ENCODE measurements at regions not wholly inside any gene's neighbourhood (a gene's known extent, or its start where the extent isn't known, plus 50 kb on each side); places are given as distances from the start of the nearest gene placed in this dataset.
"Not testable (repeated sequence)": the region's sequence is repeated elsewhere in the genome, so short reads cannot be mapped to it uniquely, and the experiment has no call there.

- no peak for DNase-seq
These were observed 64.0 kb downstream of the GPRASP3 start for GRCh38 chrX:102784550-102784949.

DNA sequence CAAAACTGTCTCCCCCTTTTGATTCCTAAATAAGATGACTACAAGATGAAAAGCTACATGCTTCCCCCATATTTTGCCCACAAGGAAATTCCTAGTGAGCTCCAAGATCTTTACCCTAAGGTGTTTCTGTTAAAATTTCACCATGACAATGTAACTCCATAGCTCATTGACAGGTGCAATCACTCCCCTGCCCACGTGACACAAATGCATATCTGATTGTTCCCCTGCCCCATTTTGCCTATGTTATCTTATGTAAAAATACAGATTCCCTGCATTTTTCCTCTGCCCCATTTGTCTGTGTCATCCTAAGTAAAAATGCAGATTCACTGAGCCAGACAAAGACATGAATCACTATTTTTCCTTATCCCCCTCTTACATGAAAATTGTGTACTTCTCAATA lies 66.7 kb downstream of the GPRASP3 start:
- no peak for DNase-seq

DNA sequence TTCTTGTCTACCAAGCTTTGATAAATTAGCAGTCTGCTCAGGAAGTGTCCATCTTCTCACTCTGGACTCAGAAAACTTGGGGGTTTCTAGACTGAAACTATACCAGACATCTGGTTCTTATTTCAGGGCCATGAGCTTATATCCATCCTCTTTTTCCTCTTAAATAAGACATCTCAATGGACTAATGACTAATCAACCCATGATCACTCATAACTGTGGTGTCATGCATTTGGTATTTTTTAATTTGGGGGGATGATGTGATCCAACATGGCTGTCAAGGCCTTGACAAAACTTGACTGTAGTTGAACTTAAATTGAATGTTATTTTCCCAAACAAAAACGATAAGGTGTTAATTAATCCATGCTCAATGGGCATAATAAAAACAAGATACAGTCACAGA lies 87.8 kb downstream of the GPRASP3 start:
- no peak for DNase-seq

DNA sequence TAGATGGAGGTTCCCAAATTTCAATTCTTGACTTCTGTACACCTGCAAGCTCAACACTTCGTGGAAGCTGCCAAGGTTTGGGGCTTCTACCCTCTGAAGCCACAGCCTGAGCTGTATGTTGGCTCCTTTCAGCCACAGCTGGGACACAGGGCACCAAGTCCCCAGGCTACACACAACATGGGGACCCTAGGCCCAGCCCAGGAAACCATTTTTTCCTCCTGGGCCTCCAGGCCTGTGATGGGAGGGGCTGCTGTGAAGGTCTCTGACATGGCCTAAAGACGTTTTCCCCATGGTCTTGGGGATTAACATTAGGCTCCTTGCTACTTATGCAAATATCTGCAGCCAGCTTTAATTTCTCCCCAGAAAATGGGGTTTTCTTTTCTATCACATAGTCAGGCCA lies 97.7 kb downstream of the GPRASP3 start:
- not testable (repeated sequence) for DNase-seq

- DNase-seq: peak; percentile 1
These were observed 104.4 kb upstream of the RAB40AL start for GRCh38 chrX:102832661-102833060.

DNA sequence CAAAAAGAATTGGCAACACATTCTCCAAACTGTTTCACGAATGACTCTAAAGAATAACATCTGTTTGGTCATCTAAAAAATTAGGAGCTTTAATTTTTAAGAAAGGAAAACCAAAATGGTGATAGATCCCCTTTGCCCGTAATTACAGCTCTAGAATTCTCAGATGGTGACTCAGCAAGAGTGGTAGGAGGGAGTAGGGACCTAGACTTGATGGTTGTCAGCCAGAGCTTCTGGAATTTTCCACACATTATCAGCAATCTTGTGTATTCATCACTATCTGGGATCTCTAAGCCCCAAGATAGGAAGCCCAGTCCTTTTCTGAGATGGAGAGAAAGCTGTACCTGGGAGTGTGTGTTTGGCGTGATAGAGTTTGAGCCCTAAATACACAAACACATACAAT lies 103.9 kb upstream of the RAB40AL start:
- DNase-seq: no peak

GRCh38 chrX:102835504-102836146 lies 101.4 kb upstream of the RAB40AL start:
- DNase-seq: peak; percentile 30

DNA sequence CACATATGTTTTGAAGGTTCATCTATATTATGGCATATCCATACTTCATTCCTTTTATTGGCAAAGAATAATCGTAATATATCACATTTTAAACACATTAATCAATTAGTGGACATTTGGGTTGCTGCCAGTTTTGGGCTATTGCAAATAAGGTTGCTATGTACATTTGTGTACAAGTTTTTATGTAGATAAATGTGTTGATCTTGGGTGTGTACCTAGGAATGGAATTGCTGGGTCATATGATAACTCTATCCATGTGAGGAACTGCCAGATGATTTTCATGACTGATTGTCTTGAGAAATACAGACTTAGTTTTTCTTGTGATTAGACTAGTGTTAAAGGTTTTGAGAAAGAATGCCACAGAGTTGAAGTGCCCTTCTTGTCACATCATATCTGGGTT lies 99.2 kb upstream of the RAB40AL start:
- DNase-seq: no peak

- DNase-seq: no peak
These were observed 96.0 kb upstream of the RAB40AL start for GRCh38 chrX:102840871-102841705.

- DNase-seq: no peak
These were observed 95.4 kb upstream of the RAB40AL start for GRCh38 chrX:102841706-102842003.

DNA sequence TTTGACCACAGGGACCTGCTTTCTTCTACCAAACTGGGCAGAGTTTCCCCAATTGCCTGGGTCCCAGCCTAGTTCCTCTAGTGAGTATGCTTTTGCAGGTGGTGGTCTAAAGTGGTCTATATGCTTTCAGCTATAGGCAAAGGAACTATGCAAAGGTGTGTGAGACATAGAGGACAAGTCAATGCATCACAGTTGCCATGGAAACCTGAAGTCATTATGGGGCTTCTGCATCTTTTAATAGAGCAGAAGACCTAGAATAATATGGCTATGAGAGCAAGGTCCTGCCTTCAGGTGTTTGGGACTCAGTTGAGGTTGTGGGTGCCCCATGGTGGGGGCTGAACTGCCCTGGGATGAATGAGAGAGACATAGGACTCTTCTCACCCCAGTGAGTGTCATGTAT lies 92.1 kb upstream of the RAB40AL start:
- DNase-seq: no peak

- DNase-seq: no peak
These were observed 90.4 kb upstream of the RAB40AL start for GRCh38 chrX:102846544-102847236.

- no peak for DNase-seq
These were observed 89.7 kb upstream of the RAB40AL start for GRCh38 chrX:102847362-102847761.

DNA sequence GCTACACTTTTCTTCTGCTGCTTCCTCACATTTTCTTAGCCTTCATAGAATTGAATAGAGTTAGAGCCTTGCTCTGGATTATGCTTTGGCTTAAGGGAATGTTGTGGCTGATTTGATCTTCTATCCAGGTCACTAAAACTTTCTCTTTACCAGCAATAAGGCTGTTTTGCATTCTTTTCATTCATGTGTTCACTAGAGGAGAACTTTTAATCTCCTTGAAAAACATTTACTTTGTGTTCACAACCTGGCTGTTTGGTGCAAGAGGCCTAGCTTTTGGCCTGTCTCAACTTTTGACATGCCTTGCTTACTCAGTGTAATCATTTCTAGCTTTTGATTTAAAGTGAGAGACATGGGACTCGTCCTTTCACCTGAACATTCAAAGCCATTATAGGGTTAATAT lies 87.7 kb upstream of the RAB40AL start:
- no peak for DNase-seq

GRCh38 chrX:102858826-102859549 lies 78.1 kb upstream of the RAB40AL start:
- not testable (repeated sequence) for DNase-seq

GRCh38 chrX:102859550-102859871 lies 77.6 kb upstream of the RAB40AL start:
- DNase-seq: no peak

DNA sequence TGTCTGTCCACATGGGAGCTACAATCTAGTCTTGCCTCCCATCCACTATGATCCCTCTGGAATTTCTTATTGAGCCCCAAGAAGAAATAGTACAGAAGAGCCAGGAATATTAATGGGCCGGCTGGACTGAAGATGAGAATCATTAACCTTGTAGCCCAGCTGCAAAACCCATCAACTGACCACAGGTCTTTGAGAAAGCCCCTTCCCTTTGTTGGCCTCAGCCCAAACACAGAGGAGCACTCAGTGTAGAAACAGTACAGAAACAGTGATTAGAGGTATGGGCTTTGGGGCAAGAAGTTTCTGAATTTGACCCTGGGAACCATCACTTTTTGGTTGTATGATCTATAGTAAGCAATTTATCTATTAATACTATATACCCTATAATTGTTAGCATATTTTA lies 76.8 kb upstream of the RAB40AL start:
- no peak for DNase-seq

DNA sequence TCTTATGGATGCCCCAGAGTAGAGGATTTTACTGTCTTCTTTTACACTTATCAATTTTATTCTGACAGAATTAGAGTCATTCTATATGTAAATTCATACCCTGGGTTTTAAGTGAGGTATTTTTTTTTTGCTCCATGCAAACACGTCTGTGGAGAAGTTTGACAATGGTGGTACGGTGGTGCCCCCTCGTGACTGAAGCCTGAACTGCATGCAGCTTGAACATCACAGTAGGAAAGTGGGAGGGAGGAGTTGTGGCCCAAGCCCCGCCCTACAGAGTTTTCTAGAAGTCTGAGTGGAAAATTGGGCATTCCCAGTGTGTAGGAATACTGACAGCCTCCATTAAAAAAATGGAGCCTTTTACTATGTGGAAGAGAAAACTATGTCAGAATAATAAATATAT lies 73.3 kb upstream of the RAB40AL start:
- DNase-seq: peak; percentile 92

DNA sequence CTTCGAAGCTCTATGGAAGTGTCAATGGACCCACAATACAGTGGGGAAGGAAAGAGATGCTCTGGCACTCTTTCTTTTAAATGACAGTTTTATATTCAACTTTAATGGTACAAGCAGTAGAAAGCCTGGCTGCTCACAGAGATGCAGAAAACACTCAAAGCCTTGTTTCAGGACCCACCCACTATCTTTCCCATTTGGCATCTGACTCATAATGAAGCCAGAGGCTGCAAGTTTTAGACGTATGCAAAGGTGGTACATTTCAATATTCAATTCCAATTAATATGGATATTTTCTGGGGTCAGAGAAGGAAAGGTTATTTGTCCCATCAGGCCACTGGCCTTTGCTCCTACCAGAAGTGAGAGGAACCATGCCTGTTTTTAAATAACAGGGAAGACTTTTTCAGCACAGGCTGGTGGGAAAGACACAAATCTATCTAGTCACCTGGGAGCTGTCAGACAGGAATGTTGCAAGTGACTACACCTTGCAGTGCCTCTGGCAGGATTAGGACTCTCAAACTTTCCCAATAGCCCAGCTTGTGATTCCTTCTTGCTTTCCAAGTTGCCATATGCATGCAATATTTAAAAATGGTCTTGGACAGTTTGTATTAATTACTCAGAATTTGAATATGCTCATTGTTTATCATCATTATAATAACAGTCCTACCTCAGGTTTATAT lies 70.0 kb upstream of the RAB40AL start:
- no peak for DNase-seq

GRCh38 chrX:102883491-102883890 lies 53.6 kb upstream of the RAB40AL start:
- no peak for DNase-seq
